Renal pelvis (tissue), 1 donor: ENCODE measurements at regions not wholly inside any gene's neighbourhood (a gene's known extent, or its start where the extent isn't known, plus 50 kb on each side); places are given as distances from the start of the nearest gene placed in this dataset.
"Not testable (repeated sequence)": the region's sequence is repeated elsewhere in the genome, so short reads cannot be mapped to it uniquely, and the experiment has no call there.

Experiments used
- DNase-seq: peaks from one replicate; pipeline ENCODE4 v3.0.0-alpha.2; 2013

GRCh38 chr3:72535772-72536171 is 312.5 kb downstream of the SHQ1 start:
- DNase-seq, result peak; percentile 52

- no peak for DNase-seq
Measured at GRCh38 chr3:72533591-72534473, 314.4 kb downstream of the SHQ1 start.

- DNase-seq, result no peak
Measured at GRCh38 chr3:72530426-72530825, 317.8 kb downstream of the SHQ1 start.

- DNase-seq, result no peak
Measured at GRCh38 chr3:72529081-72529480, 319.2 kb downstream of the SHQ1 start.

GRCh38 chr3:72523429-72524151 is 324.7 kb downstream of the SHQ1 start:
- no peak for DNase-seq

- DNase-seq, result peak; percentile 23
Measured at GRCh38 chr3:72520690-72521308, 327.4 kb downstream of the SHQ1 start.

GRCh38 chr3:72519946-72520604 is 328.2 kb downstream of the SHQ1 start:
- no peak for DNase-seq

- peak; percentile 52 for DNase-seq
Measured at GRCh38 chr3:72517921-72518424, 330.3 kb downstream of the SHQ1 start.

- DNase-seq, result no peak
Measured at GRCh38 chr3:72517336-72517735, 330.9 kb downstream of the SHQ1 start.

- DNase-seq, result no peak
Measured at GRCh38 chr3:72516361-72516760, 331.9 kb downstream of the SHQ1 start.

- no peak for DNase-seq
Measured at GRCh38 chr3:72515941-72516340, 332.3 kb downstream of the SHQ1 start.

GRCh38 chr3:72515281-72515680 is 333.0 kb downstream of the SHQ1 start:
- no peak for DNase-seq

- DNase-seq, result peak; percentile 30
Measured at GRCh38 chr3:72510247-72510646, 338.0 kb downstream of the SHQ1 start.

- no peak for DNase-seq
Measured at GRCh38 chr3:72505539-72506405, 342.5 kb downstream of the SHQ1 start.

GRCh38 chr3:72497501-72497900 is 350.7 kb downstream of the SHQ1 start:
- DNase-seq, result not testable (repeated sequence)

GRCh38 chr3:72496051-72496670 is 352.1 kb downstream of the SHQ1 start:
- no peak for DNase-seq

GRCh38 chr3:72494626-72495025 is 353.6 kb downstream of the SHQ1 start:
- DNase-seq, result no peak

- DNase-seq, result no peak
Measured at GRCh38 chr3:72494130-72494529, 354.1 kb downstream of the SHQ1 start.

- no peak for DNase-seq
Measured at GRCh38 chr3:72492240-72492639, 356.0 kb downstream of the SHQ1 start.

GRCh38 chr3:72490688-72491435 is 357.4 kb downstream of the SHQ1 start:
- no peak for DNase-seq
